ENCODE measurements at regions not wholly inside any gene's neighbourhood (a gene's known extent, or its start where the extent isn't known, plus 50 kb on each side); places are given as distances from the start of the nearest gene placed in this dataset.

DNA sequence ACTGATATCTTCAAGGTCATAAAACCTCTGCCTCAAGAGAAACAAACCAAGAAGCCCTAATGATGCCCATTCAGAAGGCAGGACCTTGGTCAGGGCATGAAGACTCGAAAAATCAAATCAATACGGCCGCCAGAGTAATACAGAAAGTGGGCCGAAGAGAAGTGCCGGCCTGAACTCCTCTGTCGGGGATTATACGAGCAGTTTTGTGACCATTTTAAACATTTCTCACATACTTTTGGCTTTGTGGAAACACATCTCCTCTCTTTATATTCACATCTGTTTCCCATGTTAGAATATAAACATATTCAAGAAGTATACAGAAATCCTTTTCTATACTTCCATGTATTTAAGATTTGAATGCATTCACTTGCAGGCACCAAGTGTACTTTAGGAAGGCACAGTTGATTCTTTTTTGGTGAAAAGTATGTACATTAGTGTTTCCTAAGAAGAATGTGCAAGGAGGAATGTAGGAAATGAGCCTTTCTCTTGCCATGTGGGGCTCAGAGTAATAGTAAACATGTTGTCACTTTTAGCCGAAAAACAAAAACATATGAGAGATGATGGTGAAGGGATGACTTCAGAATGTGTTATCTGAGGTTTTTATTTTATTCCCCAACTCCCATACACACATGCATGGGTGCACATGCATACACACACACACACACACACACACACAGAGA is 707.9 kb upstream of the ID2 start:
- TF ChIP-seq POLR2A (IDR thresholded peaks at IDR 0.05), result no peak
- TF ChIP-seq, protein P1, sequence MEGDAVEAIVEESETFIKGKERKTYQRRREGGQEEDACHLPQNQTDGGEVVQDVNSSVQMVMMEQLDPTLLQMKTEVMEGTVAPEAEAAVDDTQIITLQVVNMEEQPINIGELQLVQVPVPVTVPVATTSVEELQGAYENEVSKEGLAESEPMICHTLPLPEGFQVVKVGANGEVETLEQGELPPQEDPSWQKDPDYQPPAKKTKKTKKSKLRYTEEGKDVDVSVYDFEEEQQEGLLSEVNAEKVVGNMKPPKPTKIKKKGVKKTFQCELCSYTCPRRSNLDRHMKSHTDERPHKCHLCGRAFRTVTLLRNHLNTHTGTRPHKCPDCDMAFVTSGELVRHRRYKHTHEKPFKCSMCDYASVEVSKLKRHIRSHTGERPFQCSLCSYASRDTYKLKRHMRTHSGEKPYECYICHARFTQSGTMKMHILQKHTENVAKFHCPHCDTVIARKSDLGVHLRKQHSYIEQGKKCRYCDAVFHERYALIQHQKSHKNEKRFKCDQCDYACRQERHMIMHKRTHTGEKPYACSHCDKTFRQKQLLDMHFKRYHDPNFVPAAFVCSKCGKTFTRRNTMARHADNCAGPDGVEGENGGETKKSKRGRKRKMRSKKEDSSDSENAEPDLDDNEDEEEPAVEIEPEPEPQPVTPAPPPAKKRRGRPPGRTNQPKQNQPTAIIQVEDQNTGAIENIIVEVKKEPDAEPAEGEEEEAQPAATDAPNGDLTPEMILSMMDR (IDR thresholded peaks at IDR 0.05), result no peak
